Body of pancreas (tissue), 4 donors: ENCODE measurements at regions not wholly inside any gene's neighbourhood (a gene's known extent, or its start where the extent isn't known, plus 50 kb on each side); places are given as distances from the start of the nearest gene placed in this dataset.
"Not testable (repeated sequence)": the region's sequence is repeated elsewhere in the genome, so short reads cannot be mapped to it uniquely, and the experiment has no call there.

ENCODE experiments used
- CTCF ChIP-seq, 7 experiments: fragments of 450-650 bp in 4 of 7; fragments of 200-600 bp in 3 of 7; sonication (generic) in 3 of 7; IDR thresholded peaks; one replicate each; pipeline ENCODE4 v1.5.1; 2016 to 2019; ENCODE audit warnings: antibody characterized with exemption in 7 of 7
- POLR2A ChIP-seq, 3 donors: fragments of 450-650 bp; IDR thresholded peaks; one replicate each; pipeline ENCODE4 v1.6.1; 2016; ENCODE audit warnings: antibody characterized with exemption in 3 of 3, mild to moderate bottlenecking in 2 of 3

GRCh38 chr11:50818789-50819188 is 786.1 kb downstream of the OR4C45 start:
- TF ChIP-seq POLR2A, CTCF (IDR thresholded peaks at IDR 0.05): not testable (repeated sequence)
